Liver (tissue), 8 donors: ENCODE measurements at regions not wholly inside any gene's neighbourhood (a gene's known extent, or its start where the extent isn't known, plus 50 kb on each side); places are given as distances from the start of the nearest gene placed in this dataset.
"Not testable (repeated sequence)": the region's sequence is repeated elsewhere in the genome, so short reads cannot be mapped to it uniquely, and the experiment has no call there.

ENCODE experiments used
- DNase-seq: peaks from one replicate; pipeline ENCODE4 v3.0.0-alpha.2; 2017; ENCODE audit warnings: low spot score
- H3K27ac ChIP-seq, 2 donors: one replicate each; pipeline ENCODE4 v1.7.0; 2013; ENCODE audit warnings: inconsistent platforms in 2 of 2, low read length in 2 of 2, control low read depth in 1 of 2, low read depth in 1 of 2, mild to moderate bottlenecking in 1 of 2
- H3K27me3 ChIP-seq, 4 donors: one replicate each; pipeline versions ENCODE4 v1.6.1 to v1.7.0; 2013; ENCODE audit warnings: low read length in 3 of 4, inconsistent platforms in 1 of 4, mild to moderate bottlenecking in 1 of 4, moderate library complexity in 1 of 4; ENCODE audit not compliant: control insufficient read depth in 4 of 4, insufficient read depth in 4 of 4
- H3K36me3 ChIP-seq, 4 donors: one replicate each; pipeline versions ENCODE4 v1.6.1 to v1.7.0; 2013; ENCODE audit warnings: low read length in 3 of 4, mild to moderate bottlenecking in 3 of 4, low read depth in 1 of 4, moderate library complexity in 1 of 4; ENCODE audit not compliant: control insufficient read depth in 4 of 4, insufficient read depth in 3 of 4
- H3K4me1 ChIP-seq, 4 donors: one replicate each; pipeline versions ENCODE4 v1.6.1 to v1.7.0; 2013; ENCODE audit warnings: low read length in 3 of 4, mild to moderate bottlenecking in 3 of 4, moderate library complexity in 1 of 4; ENCODE audit not compliant: control insufficient read depth in 4 of 4, insufficient read depth in 4 of 4
- H3K4me3 ChIP-seq, 3 donors: one replicate each; pipeline versions ENCODE4 v1.6.1 to v1.7.0; 2013; ENCODE audit warnings: low read length in 3 of 3, control low read depth in 1 of 3, low read depth in 1 of 3, mild to moderate bottlenecking in 1 of 3
- H3K9ac ChIP-seq, 2 donors: one replicate each; pipeline ENCODE4 v1.7.0; 2013; ENCODE audit warnings: low read length in 2 of 2, mild to moderate bottlenecking in 2 of 2, moderate library complexity in 2 of 2, control low read depth in 1 of 2, low read depth in 1 of 2
- H3K9me3 ChIP-seq, 4 donors: one replicate each; pipeline versions ENCODE4 v1.6.1 to v1.7.0; 2013; ENCODE audit warnings: low read length in 3 of 4; ENCODE audit not compliant: control insufficient read depth in 4 of 4
- CTCF ChIP-seq: fragments of 150-350 bp; IDR thresholded peaks from 2 replicates; pipeline ENCODE4 v1.5.1; 2017; ENCODE audit warnings: improper control_type of control experiment, low read depth, low read length; ENCODE audit not compliant: missing input control
- EGR1 ChIP-seq, 2 donors: IDR thresholded peaks; 2 replicates each; pipeline ENCODE4 v1.6.1; 2016 to 2018; ENCODE audit warnings: antibody characterized with exemption in 2 of 2, low read depth in 2 of 2
- FOXA1 ChIP-seq: IDR thresholded peaks from 2 replicates; pipeline ENCODE4 v1.6.1; 2016; ENCODE audit warnings: antibody characterized with exemption
- FOXA2 ChIP-seq: IDR thresholded peaks from 2 replicates; pipeline ENCODE4 v1.6.1; 2016; ENCODE audit warnings: antibody characterized with exemption
- GABPA ChIP-seq, 2 donors: IDR thresholded peaks in 1 of 2; conservative IDR thresholded peaks in 1 of 2; 2 replicates each; pipeline ENCODE4 v1.6.1; 2016; ENCODE audit warnings: antibody characterized with exemption in 2 of 2, mild to moderate bottlenecking in 1 of 2, moderate library complexity in 1 of 2
- HNF4A ChIP-seq, 2 donors: conservative IDR thresholded peaks; 2 replicates each; pipeline ENCODE4 v1.6.1; 2016; ENCODE audit warnings: antibody characterized with exemption in 2 of 2, mild to moderate bottlenecking in 2 of 2
- HNF4G ChIP-seq: IDR thresholded peaks from 2 replicates; pipeline ENCODE4 v1.6.1; 2016; ENCODE audit warnings: antibody characterized with exemption
- JUND ChIP-seq, 2 donors: IDR thresholded peaks; 2 replicates each; pipeline ENCODE4 v1.6.1; 2016; ENCODE audit warnings: antibody characterized with exemption in 2 of 2
- MAX ChIP-seq: IDR thresholded peaks from 2 replicates; pipeline ENCODE4 v1.6.1; 2016; ENCODE audit warnings: antibody characterized with exemption
- NR2F2 ChIP-seq: IDR thresholded peaks from 2 replicates; pipeline ENCODE4 v1.6.1; 2016; ENCODE audit warnings: antibody characterized with exemption
- RAD21 ChIP-seq, 2 donors: IDR thresholded peaks; 2 replicates each; pipeline ENCODE4 v1.6.1; 2016; ENCODE audit warnings: antibody characterized with exemption in 2 of 2, mild to moderate bottlenecking in 2 of 2
- RXRA ChIP-seq, 2 donors: IDR thresholded peaks; 2 replicates each; pipeline ENCODE4 v1.6.1; 2017 to 2018; ENCODE audit warnings: antibody characterized with exemption in 2 of 2, mild to moderate bottlenecking in 1 of 2
- SP1 ChIP-seq: IDR thresholded peaks from 2 replicates; pipeline ENCODE4 v1.6.1; 2018; ENCODE audit warnings: antibody characterized with exemption, mild to moderate bottlenecking
- TAF1 ChIP-seq: conservative IDR thresholded peaks from 2 replicates; pipeline ENCODE4 v1.6.1; 2016; ENCODE audit warnings: antibody characterized with exemption, mild to moderate bottlenecking
- YY1 ChIP-seq: IDR thresholded peaks from 2 replicates; pipeline ENCODE4 v1.6.1; 2016; ENCODE audit warnings: antibody characterized with exemption, mild to moderate bottlenecking
- WGBS: extraction: QIAGEN DNeasy Blood & Tissue Kit; methylation state at CpG from one replicate; pipeline ENCODE4 v1.1.7; 2013; 5-methylcytosine and 5-hydroxymethylcytosine counted together
- TF ChIP-seq, protein P1 (sequence below): IDR thresholded peaks from 2 replicates; pipeline ENCODE4 v1.6.1; 2016; ENCODE audit warnings: antibody characterized with exemption
- TF ChIP-seq, protein P2 (sequence below): IDR thresholded peaks from 2 replicates; pipeline ENCODE4 v1.6.1; 2016; ENCODE audit warnings: antibody characterized with exemption, mild to moderate bottlenecking
- donor health status: healthy.
- donor health status: healthy.
- donor health status: healthy.
- donor health status: healthy.
- donor health status: healthy.

DNA sequence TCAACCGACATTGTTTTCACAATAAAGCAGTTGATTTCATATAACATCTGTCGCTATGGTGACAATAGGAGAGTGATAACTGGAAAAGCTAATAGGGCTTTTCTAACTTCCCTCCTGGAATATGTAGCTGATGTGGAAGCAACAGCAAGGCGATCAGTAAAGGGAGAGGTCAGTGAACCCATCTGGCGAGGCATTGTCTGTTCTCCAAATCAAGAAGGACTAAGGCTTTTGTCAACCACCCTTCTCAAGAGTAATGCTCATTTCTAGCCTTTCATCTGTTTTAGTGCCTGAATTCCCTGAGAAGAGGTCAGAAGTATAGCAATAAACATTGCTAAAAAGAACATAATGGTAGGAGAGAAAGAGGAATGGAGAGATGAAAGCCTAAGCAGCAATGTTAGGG lies 201.3 kb downstream of the AKAP7 start:
- H3K4me1 ChIP-seq, result no peaks in the 10 kb centered on the region
- TF ChIP-seq, protein P1, sequence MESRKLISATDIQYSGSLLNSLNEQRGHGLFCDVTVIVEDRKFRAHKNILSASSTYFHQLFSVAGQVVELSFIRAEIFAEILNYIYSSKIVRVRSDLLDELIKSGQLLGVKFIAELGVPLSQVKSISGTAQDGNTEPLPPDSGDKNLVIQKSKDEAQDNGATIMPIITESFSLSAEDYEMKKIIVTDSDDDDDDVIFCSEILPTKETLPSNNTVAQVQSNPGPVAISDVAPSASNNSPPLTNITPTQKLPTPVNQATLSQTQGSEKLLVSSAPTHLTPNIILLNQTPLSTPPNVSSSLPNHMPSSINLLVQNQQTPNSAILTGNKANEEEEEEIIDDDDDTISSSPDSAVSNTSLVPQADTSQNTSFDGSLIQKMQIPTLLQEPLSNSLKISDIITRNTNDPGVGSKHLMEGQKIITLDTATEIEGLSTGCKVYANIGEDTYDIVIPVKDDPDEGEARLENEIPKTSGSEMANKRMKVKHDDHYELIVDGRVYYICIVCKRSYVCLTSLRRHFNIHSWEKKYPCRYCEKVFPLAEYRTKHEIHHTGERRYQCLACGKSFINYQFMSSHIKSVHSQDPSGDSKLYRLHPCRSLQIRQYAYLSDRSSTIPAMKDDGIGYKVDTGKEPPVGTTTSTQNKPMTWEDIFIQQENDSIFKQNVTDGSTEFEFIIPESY, result no peak
- TF ChIP-seq RAD21 (IDR thresholded peaks at IDR 0.05), result no peak
- TF ChIP-seq CTCF, result no peak
- no peak for TF ChIP-seq SP1
- TF ChIP-seq FOXA2, result no peak
- no peak overlapping the region for H3K9ac ChIP-seq
- WGBS, result 85% methylated on average over 4 of the region's 4 CpGs
- no peak overlapping the region for H3K4me3 ChIP-seq
- DNase-seq, result no peak
- H3K27ac ChIP-seq, result no peak overlapping the region
- no peaks in the 10 kb centered on the region for H3K27me3 ChIP-seq
- no peaks in the 10 kb centered on the region for H3K9me3 ChIP-seq
- H3K36me3 ChIP-seq, result no peaks in the 10 kb centered on the region

- H3K9me3 ChIP-seq, H3K27me3 ChIP-seq, H3K9ac ChIP-seq, DNase-seq, H3K4me3 ChIP-seq, H3K27ac ChIP-seq, H3K36me3 ChIP-seq, H3K4me1 ChIP-seq: not testable (repeated sequence)
- WGBS, result 95% methylated on average over 4 of the region's 4 CpGs
Measured at GRCh38 chr6:131346896-131347295, 211.6 kb downstream of the AKAP7 start.

- Histone ChIP-seq H3K4me1 (no peaks in the 10 kb centered on the region), H3K27ac (no peak overlapping the region), H3K9me3 (no peaks in the 10 kb centered on the region), H3K27me3 (no peaks in the 10 kb centered on the region), H3K36me3 (no peaks in the 10 kb centered on the region), H3K4me3 (no peak overlapping the region), H3K9ac (no peak overlapping the region)
- DNase-seq, result no peak
- WGBS, result 82% methylated on average over 5 of the region's 5 CpGs
- TF ChIP-seq FOXA2, result no peak
- TF ChIP-seq RXRA (IDR thresholded peaks at IDR 0.05), result no peak
- no peak for TF ChIP-seq FOXA1
- TF ChIP-seq HNF4G, result no peak
- TF ChIP-seq YY1, result no peak
- no peak for TF ChIP-seq CTCF
- no peak for TF ChIP-seq SP1
- TF ChIP-seq, protein P2, sequence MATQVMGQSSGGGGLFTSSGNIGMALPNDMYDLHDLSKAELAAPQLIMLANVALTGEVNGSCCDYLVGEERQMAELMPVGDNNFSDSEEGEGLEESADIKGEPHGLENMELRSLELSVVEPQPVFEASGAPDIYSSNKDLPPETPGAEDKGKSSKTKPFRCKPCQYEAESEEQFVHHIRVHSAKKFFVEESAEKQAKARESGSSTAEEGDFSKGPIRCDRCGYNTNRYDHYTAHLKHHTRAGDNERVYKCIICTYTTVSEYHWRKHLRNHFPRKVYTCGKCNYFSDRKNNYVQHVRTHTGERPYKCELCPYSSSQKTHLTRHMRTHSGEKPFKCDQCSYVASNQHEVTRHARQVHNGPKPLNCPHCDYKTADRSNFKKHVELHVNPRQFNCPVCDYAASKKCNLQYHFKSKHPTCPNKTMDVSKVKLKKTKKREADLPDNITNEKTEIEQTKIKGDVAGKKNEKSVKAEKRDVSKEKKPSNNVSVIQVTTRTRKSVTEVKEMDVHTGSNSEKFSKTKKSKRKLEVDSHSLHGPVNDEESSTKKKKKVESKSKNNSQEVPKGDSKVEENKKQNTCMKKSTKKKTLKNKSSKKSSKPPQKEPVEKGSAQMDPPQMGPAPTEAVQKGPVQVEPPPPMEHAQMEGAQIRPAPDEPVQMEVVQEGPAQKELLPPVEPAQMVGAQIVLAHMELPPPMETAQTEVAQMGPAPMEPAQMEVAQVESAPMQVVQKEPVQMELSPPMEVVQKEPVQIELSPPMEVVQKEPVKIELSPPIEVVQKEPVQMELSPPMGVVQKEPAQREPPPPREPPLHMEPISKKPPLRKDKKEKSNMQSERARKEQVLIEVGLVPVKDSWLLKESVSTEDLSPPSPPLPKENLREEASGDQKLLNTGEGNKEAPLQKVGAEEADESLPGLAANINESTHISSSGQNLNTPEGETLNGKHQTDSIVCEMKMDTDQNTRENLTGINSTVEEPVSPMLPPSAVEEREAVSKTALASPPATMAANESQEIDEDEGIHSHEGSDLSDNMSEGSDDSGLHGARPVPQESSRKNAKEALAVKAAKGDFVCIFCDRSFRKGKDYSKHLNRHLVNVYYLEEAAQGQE, result no peak
- TF ChIP-seq, protein P1, result no peak
- TF ChIP-seq HNF4A (conservative IDR thresholded peaks at IDR 0.05), result no peak
- no peak for TF ChIP-seq MAX
- TF ChIP-seq GABPA (IDR thresholded peaks at IDR 0.05 in 1 of 2, conservative IDR thresholded peaks at IDR 0.05 in 1 of 2), result no peak
- TF ChIP-seq EGR1 (IDR thresholded peaks at IDR 0.05; ENCODE audit: low read depth in 2 of 2), result no peak
- TF ChIP-seq TAF1, result no peak
- TF ChIP-seq NR2F2, result no peak
- TF ChIP-seq RAD21 (IDR thresholded peaks at IDR 0.05), result no peak
- no peak for TF ChIP-seq JUND (IDR thresholded peaks at IDR 0.05)
Measured at GRCh38 chr6:131348572-131348971, 213.3 kb downstream of the AKAP7 start.
